ENCODE measurements at regions not wholly inside any gene's neighbourhood (a gene's known extent, or its start where the extent isn't known, plus 50 kb on each side); places are given as distances from the start of the nearest gene placed in this dataset.
"Not testable (repeated sequence)": the region's sequence is repeated elsewhere in the genome, so short reads cannot be mapped to it uniquely, and the experiment has no call there.

DNA sequence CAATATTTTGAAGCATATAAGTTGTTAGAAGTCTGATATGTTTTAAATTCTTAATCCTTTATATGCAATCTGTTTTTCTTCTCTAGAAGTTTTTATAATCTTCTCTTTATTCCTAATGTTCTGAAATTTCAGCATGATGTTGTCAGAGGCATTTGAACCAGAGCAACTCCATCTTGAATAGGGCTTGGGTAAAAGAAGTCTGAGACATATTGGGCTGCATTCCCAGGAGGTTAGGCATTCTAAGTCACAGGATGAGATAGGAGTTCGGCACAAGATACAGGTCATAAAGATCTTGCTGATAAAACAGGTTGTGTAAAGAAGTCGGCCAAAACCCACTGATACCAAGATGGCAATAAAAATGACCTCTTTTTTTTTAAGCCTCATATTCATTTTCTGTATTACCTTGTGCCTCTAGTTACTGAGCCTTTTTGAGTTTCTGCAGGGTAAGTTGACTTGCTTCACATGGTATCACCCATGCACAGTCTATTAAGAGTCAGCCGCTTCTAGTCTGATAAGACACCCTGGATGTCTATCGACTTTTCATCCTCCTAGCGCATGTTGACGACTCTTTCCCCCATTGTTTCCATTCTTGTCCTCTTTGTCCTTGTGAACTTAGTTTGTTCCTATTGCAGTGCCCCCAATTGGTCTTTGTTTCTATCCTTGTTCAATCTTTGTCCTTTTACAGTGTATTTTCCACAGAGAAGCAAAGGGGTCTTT lies 80.8 kb upstream of the RNU6-1 start:
- no peak for DNase-seq

DNA sequence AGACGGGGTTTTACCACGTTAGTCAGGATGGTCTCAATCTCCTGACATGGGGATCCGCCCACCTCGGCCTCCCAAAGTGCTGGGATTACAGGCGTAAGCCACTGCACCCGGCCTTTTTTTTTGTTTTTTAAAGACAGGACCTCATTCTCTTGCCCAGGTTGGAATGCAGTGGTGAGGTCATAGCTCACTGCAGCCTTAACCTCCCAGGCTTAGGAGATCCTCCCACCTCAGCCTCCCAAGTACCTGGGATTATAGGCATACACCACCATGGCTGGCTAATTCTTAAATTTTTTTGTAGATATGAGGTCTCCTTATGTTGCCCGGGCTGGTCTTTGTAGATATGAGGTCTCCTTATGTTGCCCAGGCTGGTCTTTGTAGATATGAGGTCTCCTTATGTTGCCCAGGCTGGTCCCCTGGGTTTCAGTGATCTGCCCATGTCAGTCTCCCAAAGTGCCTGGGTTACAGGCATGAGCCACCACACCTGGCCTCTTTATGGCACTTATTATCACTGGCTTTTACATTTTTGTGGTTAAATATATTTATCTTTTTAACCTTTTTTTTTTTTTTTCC lies 82.3 kb upstream of the RNU6-1 start:
- DNase-seq, result no peak

DNA sequence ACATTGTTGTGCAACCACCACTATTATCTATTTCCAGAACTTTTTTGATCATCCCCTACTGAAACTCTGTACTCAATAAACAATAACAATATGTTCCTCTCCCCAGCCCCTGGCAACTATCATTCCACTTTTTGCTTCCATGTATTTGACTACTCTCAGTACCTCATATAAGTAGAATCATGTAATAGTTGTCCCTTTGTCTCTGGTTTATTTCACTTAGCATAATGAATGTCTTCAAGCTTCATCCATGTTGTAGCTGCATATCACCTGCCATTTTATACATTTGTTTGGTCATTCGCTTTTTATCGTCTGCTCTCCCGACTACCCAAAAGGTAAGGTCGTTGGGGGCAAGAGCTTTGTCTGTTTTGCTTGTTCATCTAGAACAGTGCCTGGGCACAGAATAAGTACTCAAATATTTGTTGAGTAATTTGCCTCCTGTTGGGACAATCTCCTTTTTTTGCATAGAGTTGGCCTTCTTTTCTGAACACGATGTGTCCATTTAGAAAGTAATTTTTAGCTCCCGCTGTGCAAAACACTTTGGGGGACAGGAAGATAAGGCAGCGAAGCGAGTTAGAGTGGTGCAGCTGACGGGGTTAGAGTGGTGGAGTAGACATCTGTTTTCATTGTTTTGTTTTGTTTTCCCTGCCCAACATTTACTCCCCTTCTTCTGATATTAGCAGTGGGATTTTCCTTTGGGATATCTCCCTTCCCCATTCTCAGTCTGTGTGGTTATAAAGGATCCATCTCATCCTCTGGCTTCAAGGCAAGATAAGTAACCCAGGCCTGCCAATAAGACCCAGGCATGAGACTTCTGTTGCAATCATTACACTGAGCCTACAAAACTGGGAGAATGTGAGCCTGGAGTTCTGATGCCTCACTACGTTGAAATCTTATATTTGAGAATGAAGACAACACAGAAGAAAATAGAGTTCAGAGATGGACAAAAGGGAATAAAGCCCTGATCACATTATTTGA lies 83.4 kb upstream of the RNU6-1 start:
- DNase-seq, result no peak

DNA sequence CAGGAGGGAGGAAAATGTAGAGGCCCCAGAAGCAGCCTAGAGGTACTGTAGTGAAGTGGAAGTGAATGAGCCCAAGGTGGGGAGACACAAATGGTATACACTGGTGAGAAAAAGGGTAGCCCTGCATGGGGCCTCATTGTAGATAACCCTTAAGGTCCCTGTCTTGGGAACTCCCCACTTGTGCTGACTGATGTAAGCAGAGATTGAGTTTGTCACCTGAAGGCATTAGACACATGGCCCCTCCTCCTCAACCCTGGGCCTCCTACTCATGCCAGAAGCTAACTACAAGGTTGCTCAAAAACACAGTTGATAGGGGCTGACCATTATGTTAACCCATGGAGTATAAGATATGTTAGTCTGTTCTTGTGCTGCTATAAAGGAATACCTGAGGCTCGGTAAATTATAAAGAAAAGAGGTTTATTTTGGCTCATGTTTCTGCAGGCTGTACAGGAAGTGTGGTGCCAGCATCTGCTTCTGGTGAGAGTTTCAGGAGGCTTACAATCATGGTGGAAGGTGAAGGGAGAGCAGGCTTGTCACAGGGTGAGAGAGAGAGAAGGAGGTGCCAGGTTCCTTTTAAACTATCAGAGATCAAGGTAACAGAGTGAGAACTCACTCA lies 84.6 kb upstream of the RNU6-1 start:
- no peak for DNase-seq

DNA sequence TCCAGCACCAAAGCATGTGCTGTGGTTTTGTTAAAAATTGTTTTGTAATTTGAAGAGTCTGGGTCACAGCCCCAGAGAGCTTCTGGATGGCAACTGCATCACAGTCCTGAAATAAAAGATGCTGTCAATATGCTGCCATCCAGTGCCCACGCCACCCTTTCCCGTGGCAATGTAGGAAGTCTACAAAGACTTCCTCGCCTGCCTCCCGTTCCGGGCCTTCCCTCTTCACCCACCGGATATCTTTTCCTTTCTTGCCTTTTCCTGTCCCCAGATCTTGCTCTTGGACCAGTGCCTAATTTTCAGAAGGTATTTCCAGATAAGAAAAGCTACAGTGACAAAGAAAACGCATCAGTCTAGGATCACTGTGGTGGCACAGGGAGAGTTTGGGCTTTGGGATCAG lies 85.3 kb upstream of the RNU6-1 start:
- no peak for DNase-seq

DNA sequence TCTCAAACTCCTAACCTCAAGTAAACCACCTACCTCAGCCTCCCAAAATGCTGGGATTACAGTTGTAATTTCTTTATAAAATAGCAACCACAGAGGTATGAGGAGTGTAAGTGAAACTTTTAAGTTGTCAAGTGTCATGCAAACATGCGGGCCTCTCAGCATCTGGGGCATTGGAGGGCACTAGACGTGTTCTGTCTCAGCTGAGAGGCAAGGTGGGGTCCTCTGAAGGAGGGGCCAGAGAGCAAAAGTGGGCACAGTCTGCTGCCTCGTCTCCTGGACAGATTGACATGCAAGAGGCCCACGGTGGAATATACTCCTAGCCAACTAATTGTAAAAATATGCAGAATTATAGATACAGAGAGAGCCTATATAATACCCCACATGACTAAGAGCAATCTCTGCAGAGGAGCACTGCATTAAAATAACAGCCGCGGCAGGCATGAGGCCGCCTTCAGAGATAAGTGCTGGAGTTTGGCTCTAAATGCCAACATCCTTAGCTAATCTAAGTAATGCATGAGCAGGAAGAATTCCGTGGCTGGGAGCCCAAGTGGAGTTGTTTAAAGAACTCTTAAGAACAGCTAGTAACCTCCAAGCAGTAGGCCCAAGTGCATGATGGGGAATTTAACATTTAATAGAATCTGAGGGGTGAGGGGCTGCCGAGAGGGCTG lies 87.8 kb upstream of the RNU6-1 start:
- no peak for DNase-seq

DNA sequence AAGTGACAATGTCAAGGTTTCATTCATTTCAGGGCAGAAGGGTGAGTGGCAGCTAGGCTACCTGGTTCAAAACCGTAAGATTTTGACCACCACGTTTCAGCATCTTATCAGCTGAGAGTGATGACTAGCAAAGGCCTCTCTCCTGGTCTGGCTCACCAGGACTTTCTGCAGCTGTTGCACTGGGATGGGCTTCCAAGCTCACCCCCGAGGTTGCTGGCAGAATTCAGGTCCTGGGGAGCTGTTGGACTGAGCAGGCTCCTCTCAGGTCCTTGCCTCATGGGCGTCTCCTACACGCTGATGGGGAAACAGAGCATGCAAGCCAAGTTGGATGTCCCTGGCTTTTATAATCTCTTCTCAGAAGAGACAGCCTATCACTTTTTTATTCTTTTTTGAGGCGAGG lies 88.8 kb upstream of the RNU6-1 start:
- no peak for DNase-seq

DNA sequence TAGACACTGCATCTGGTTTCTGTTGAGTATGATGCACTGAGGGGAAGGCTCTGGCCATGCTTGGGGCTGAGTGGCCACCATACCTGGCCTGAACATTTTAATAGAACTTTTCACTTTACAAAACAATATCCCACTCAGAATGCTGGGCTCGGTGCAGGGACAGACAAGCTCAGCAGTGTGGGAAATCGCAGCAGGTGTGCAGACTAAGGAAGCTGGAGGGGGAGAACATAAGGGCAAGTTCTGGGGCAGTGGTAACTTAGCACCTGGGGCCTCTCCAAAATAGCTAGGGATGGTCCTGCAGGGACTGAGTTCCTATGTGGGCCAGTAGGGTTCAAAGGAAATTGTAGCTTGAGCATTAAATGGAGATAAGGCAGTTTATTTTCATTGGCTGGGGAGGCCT lies 90.9 kb upstream of the RNU6-1 start:
- no peak for DNase-seq

DNA sequence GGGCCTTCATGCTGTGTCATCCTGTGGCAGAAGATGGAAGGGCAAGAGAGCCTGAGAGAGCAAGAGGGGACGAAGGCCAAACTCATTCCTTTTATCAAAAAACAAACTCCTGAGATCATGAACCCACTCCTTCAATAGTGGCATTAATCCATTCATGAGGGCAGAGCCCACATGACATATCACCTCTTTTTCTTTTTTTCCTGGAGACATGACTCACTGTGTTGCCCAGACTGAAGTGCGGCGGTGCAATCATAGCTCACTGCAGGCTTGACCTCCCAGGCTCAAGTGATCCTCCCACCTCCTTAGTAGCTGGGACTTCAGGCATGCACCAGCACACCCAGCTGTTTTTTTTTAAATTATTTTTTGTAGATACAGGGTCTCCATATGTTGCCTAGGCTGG lies 92.0 kb upstream of the RNU6-1 start:
- peak; percentile 55 to 64 (median 59) for DNase-seq

DNA sequence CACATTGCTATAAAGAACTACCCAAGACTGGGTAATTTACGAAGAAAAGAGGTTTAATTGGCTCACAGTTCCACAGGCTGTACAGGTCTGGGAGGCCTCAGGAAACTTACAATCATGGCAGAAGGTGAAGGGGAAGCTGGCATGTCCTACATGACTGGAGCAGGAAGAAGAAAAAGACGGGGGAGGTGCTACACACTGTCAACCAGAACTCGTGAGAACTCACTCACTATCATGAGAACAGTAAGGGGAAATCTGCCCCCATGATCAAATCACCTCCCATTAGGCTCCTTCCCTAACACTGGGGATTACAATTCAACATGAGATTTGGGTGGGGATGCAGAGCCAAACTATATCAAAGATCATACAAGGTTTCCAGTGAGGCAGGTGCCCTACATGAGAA lies 94.3 kb upstream of the RNU6-1 start:
- peak; percentile 28 to 39 (median 30) for DNase-seq

DNA sequence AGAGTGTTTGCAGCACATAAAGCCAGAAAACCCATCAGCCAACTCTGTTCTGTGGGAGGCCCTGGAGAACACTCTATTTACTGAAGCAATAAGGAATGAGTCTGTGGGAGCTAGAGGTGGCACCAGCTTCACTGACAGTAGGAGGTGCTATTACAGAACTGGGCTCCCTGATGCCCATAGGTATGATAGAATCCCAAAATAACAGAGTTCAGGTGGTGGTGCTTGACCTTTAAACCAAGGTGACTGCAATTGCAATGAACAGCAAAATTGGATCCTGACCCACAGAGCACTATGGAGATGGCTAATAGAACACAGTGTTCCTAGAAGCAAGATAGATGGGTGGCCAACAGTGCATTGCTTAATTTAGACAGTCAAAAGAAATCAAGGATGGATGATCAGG lies 95.4 kb upstream of the RNU6-1 start:
- no peak for DNase-seq

DNA sequence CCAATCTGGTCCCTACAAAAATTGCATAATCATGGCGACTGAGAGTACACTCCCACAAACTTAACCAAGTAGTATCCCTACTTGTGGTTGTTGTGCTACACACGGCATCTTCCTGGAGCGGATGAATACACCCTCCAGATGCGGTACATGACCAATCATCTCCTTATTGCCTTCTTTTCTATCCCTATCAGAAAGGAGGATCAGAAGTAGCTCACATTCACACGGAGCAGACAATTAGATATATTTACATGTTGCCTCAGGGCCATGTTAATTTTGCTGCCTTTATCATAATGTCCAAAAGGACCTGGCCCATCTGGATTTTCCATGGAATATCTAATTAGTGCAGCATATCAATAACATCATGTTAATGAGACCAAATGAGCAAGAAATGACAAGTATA lies 96.4 kb upstream of the RNU6-1 start:
- no peak for DNase-seq

DNA sequence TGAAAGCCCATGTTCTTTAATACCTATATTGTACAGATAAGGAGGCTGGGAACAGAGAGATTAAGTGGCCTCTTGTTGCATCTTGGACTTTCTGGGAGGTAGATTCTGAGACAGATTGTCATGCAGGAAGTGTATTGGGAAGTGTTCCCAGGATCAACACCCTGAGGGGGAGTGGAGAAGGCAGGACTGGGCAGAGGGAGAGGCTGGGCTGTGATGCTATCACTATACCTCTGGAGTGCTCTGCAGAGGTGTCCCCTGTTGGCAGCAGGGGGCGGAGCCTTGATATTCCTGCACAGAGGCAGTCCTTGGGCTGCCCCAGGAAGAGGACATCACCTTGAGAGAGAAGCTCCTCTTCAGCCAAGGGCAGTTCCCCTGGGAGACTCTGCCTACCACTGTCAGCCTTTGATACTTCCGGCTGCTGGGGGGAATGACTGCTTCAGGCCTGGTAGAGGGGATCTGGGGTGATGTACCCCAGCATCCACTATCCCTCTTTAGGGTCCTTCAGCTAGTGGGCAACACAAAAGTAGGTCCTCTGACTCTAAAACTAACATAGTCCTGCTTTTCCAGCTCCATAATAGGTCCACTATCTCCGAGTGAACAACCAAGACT lies 97.4 kb upstream of the RNU6-1 start:
- DNase-seq, result no peak

DNA sequence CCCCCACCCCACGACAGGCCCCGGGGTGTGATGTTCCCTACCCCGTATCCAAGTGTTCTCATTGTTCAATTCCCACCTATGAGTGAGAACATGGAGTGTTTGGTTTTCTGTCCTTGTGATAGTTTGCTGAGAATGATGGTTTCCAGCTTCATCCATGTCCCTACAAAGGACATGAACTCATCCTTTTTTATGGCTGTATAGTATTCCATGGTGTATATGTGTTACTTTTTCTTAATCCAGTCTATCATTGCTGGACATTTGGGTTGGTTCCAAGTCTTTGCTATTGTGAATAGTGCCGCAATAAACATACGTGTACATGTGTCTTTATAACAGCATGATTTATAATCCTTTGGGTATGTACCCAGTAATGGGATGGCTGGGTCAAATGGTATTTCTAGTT lies 99.3 kb upstream of the RNU6-1 start:
- DNase-seq, result not testable (repeated sequence)

DNA sequence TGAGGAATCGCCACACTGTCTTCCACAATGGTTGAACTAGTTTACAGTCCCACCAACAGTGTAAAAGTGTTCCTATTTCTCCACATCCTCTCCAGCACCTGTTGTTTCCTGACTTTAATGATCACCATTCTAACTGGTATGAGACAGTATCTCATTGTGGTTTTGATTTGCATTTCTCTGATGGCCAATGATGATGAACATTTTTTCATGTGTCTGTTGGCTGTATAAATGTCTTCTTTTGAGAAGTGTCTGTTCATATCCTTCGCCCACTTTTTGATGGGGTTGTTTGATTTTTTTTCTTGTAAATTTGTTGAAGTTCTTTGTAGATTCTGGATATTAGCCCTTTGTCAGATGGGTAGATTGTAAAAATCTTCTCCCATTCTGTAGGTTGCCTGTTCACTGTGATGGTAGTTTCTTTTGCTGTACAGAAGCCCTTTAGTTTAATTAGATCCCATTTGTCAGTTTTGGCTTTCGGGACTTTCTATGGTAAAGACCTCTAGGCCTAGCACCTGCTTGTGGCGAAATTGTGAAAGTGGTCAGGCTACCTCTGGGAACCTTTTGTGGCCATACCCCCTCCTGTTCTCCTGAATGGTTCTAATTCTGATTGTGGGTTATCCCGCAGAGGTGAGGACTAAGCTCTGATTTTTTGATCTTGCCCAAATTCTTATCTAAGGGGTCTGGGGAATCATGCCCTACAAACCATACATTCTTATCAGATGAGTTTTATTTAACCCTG lies 99.9 kb upstream of the RNU6-1 start:
- not testable (repeated sequence) for DNase-seq

DNA sequence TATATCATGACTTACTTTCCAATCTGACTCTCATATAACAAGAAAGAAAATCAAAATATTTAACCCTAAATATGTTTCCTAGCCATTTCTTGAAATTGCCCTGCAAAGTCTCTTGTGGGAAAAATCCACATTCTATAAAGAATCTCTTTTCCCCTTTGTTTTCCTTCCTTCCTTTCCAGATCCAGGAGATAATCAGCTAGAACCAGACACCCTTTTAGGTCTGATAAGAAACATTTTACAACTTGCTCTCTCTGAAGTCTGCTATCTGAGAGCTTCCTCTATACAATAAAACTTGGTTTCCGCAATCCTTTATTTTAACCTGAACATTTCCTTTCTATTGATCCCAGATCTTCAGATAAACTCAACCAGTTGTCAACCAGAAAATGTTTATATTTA lies 100.5 kb upstream of the RNU6-1 start:
- DNase-seq, result no peak

DNA sequence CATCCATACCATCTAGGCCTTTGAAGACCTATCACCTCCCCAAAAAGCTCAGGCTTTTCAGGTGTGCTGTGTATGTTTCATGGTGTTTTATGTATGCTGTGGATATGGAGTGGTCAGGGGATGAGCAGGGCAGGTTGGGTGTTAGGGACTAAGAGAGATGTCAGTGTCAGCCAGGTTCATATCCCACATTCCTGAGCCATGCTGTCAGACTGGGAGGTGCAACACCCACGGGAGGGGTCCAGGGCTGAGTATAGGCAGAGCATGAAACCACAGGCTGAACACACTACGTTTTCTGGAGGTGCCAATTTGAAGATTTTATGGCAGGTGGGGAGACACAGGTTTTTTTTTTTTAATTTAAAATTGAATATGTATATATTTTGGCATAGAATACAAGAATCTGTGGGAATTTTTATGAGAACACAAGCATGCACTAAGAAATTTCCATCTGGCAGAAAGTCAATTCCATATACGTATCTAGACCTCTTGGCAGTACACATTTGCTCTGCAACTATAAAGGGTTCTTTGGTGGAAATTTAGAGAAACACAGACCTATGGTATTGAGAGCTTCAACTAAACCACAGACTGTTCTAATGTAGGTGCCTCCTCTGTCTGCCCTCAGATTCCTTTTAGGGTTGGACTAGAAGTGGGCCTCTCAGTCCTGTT lies 101.9 kb upstream of the RNU6-1 start:
- no peak for DNase-seq

DNA sequence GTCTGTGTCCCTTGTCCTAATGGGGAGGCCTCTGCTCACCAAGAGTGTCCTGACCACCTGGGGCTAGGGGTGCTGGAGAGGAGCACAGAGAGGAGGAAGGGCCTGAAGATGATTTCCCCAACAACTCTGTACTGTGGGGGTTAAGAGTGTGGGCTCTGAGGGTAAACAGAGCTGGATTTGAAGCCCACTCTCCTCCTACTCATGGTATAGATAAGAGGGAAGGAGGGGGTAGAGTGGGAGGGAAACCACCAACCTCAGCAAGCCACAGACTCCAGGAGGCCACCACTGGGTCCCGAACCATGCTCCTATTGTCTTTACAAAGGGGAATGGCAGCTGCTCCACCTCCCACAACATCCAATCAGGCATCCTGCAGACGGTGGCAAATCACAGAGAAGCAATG lies 103.6 kb upstream of the RNU6-1 start:
- no peak for DNase-seq

DNA sequence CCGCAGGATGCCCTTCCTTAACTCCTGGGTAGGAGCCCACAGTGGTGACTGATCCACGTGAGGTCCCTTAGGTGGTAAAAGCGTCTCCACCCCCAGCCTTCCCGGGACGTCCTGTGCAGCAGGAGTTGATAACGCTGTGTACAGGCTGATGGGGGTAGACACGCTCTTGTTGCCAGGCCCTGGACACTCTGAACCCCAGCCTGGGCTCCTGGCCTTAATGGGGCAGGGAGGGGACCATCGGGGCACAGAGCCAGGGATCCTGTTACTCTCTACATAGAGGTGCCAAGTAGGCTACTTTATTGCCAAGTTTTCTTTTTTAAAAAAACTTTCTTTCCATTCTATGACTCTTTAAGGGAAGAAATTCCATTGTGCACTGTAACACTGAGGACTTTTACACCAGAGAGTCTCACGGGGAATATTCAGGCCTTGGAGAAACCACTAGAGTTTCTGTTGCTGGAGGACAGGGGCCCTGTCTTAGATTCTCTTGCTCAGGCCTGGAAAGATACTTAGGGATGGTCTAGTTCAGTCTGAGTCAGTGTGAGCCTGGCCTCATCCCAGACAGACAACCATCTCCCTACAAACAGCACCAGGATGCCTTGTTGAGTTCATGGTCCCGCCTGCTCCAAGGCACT lies 104.3 kb upstream of the RNU6-1 start:
- DNase-seq, result no peak

DNA sequence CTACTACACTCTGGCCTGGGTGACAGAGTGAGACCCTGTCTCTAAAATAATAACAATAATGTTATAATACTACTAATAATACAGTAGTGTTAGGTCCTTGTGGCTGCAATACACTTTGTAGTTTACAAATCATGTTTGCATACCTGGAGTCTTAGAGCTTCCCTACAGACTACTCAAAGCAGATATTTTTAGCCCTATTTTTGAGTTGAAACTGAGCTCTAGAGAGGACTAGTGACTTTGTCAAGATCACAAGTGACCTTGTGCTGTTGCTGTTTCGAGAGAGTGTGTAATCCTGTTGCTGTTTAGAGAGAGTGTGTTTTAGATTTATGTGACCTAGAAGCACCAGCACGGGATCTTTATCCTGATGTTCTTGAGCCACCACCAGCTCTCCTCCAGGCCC lies 105.3 kb upstream of the RNU6-1 start:
- DNase-seq, result no peak

Measured in suppressor macrophage treated with lipopolysaccharide for 1 hour (primary cell).